Dendritic cell treated with granulocyte-macrophage colony-stimulating factor and Interleukin-4, amounts not matched to agents 40 ng/mL and 50 ng/mL, for 4 days (primary cell): ENCODE measurements at regions not wholly inside any gene's neighbourhood (a gene's known extent, or its start where the extent isn't known, plus 50 kb on each side); places are given as distances from the start of the nearest gene placed in this dataset.
"Not testable (repeated sequence)": the region's sequence is repeated elsewhere in the genome, so short reads cannot be mapped to it uniquely, and the experiment has no call there.

Experiments
- H3K27ac Mint-ChIP-seq: one replicate; pipeline ENCODE4 v1.8.0; 2022; ENCODE audit warnings: mild to moderate bottlenecking, mixed read lengths
- H3K27me3 Mint-ChIP-seq: one replicate; pipeline ENCODE4 v1.8.0; 2022; ENCODE audit warnings: mild to moderate bottlenecking, mixed read lengths
- H3K36me3 Mint-ChIP-seq: one replicate; pipeline ENCODE4 v1.8.0; 2022; ENCODE audit warnings: low read depth, mixed read lengths
- H3K4me1 Mint-ChIP-seq: one replicate; pipeline ENCODE4 v1.8.0; 2022; ENCODE audit warnings: low read depth, mixed read lengths
- H3K4me3 Mint-ChIP-seq: one replicate; pipeline ENCODE4 v1.8.0; 2022; ENCODE audit warnings: mild to moderate bottlenecking, moderate library complexity, mixed read lengths
- H3K9me3 Mint-ChIP-seq: one replicate; pipeline ENCODE4 v1.8.0; 2022; ENCODE audit warnings: mixed read lengths
- intact Hi-C: fragments of 100-400 bp; cut with micrococcal nuclease; formaldehyde crosslinking; loops from one replicate; pipeline ENCODE4 v1.15.0; 2022

DNA sequence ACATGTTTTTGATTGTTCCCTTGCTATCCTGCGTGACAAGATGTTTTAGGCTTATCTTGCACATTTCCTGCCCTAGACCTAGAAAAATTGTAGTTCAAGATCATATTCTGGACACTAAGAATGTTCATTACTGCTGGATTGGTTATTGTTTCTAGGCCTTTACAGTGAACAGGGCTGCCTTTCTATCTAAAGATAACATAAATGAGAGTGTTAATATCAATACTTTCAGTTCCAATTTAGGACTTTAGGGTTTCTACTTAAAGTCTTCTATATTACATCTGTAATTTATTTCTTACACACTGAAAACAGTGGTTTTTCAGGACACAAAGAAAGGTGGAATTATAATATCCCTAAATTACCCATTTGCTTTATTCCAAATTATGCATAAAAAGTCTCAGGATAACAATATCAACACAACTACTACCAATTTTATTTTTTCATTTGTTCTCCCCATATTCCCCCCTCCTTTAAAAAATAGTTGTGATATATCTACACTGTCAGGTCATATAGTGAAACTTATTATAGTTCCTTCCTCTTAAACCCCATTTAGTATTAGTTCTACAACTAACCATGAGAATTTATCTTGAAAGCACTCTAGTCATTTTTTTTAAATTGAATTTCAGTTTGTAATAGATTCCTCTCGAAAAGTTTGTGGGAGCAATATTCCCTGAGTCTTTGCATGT lies 293.9 kb upstream of the RIOK2 start:
- Mint-ChIP-seq H3K9me3 (no peaks in the 10 kb centered on the region), H3K36me3 (no peaks in the 10 kb centered on the region), H3K27ac (no peak overlapping the region), H3K27me3 (no peaks in the 10 kb centered on the region), H3K4me3 (no peak overlapping the region), H3K4me1 (no peaks in the 10 kb centered on the region)
- intact Hi-C loops = no loop called here

DNA sequence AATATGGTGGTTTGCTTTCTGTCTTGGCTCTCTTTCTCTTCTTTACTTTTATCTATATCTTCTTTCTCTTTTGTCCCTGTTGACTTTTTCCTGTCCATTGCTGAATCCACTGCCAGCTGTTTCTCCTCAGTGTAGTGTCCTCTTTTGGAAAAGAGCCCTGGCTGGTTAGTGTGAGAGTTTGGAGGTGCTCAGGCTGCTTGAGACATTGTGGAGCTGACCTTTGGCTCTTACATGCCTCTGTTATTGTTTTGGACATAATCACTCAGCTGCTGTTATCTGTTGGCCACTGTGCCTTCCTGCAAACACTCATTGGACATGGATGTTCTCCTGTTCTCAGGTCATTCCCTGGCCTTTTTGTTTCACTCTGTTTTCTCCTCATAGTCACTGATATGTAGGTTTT lies 295.4 kb upstream of the RIOK2 start:
- no peaks in the 10 kb centered on the region for H3K9me3 Mint-ChIP-seq
- no peaks in the 10 kb centered on the region for H3K36me3 Mint-ChIP-seq
- H3K27ac Mint-ChIP-seq = no peak overlapping the region
- H3K4me1 Mint-ChIP-seq = no peaks in the 10 kb centered on the region
- intact Hi-C loops = no loop called here
- no peaks in the 10 kb centered on the region for H3K27me3 Mint-ChIP-seq
- no peak overlapping the region for H3K4me3 Mint-ChIP-seq

DNA sequence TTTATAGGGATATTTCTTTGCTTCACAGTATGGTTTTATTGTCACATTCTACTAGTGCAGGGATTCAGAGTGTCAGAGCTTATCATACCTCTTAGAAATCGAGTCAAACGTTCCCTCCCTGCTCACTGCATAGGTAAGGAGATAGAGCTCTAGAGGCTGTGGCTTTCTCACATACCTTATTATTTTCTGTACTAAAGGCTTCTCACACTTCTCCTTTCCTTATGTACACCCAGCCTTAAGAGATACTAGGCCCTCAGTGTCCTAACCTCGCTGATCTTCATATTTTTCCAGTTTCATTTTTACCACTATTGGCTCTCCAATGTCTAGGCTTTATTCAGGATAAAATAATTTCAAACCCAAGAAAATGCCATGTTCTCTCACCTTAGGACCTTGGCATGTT lies 297.3 kb upstream of the RIOK2 start:
- Mint-ChIP-seq H3K4me3 (no peak overlapping the region), H3K36me3 (no peaks in the 10 kb centered on the region), H3K27me3 (no peaks in the 10 kb centered on the region), H3K9me3 (no peaks in the 10 kb centered on the region), H3K27ac (no peak overlapping the region), H3K4me1 (no peaks in the 10 kb centered on the region)
- intact Hi-C loops = no loop called here

- Mint-ChIP-seq H3K4me1 (no peaks in the 10 kb centered on the region), H3K4me3 (no peak overlapping the region), H3K27ac (no peak overlapping the region), H3K27me3 (no peaks in the 10 kb centered on the region), H3K36me3 (no peaks in the 10 kb centered on the region), H3K9me3 (no peaks in the 10 kb centered on the region)
- intact Hi-C loops = no loop called here
Measured at GRCh38 chr5:97488126-97488668, 305.1 kb upstream of the RIOK2 start.

GRCh38 chr5:97489010-97489840 lies 306.2 kb upstream of the RIOK2 start:
- no peak overlapping the region for H3K4me3 Mint-ChIP-seq
- H3K27ac Mint-ChIP-seq = no peak overlapping the region
- intact Hi-C loops = no loop called here
- H3K4me1 Mint-ChIP-seq = no peaks in the 10 kb centered on the region
- H3K36me3 Mint-ChIP-seq = no peaks in the 10 kb centered on the region
- H3K27me3 Mint-ChIP-seq = no peaks in the 10 kb centered on the region
- no peaks in the 10 kb centered on the region for H3K9me3 Mint-ChIP-seq

DNA sequence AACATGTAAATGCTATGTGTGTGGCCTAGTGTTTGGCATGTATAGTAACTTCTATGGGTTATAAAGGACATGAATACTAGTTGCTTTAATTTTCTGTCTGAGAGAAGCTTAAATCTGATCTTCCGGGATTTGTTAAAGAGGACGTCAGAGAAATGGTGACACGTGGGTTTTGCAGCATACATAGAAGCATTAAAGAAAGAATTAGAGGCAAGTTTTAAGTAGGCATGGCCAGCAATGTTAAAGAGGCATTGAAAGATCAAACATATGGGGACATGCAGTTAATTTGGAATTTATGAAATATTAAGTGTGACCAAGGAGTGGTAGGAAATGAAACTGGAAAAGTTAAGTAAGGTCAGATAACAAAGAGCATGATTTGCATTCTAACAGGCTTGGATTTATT lies 311.4 kb upstream of the RIOK2 start:
- intact Hi-C loops = no loop called here
- Mint-ChIP-seq H3K4me3 (no peak overlapping the region), H3K36me3 (no peaks in the 10 kb centered on the region), H3K27me3 (no peaks in the 10 kb centered on the region), H3K9me3 (no peaks in the 10 kb centered on the region), H3K27ac (no peak overlapping the region), H3K4me1 (no peaks in the 10 kb centered on the region)

DNA sequence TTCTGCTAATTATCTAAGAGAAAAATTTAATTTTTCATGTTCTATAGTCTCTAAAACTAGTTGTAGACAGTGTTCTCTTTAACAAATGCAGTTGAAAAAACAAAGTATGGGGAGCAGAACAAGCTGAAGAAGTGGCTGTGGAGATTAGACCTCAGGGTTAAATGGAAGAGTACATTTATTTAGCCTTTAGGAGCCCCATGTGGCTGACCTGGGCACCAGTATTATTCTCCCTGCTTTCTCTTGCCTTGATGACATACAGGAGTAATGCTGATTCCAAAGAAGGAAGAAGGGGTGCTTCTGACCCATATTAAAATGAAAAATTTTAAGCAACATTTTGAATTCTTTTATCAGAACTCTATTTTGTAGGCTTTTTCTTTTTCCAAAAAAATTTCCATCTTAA lies 312.3 kb upstream of the RIOK2 start:
- no peaks in the 10 kb centered on the region for H3K4me1 Mint-ChIP-seq
- no peaks in the 10 kb centered on the region for H3K9me3 Mint-ChIP-seq
- intact Hi-C loops = no loop called here
- no peaks in the 10 kb centered on the region for H3K27me3 Mint-ChIP-seq
- H3K4me3 Mint-ChIP-seq = no peak overlapping the region
- no peak overlapping the region for H3K27ac Mint-ChIP-seq
- no peaks in the 10 kb centered on the region for H3K36me3 Mint-ChIP-seq

- no peak overlapping the region for H3K27ac Mint-ChIP-seq
- intact Hi-C loops = no loop called here
- no peaks in the 10 kb centered on the region for H3K36me3 Mint-ChIP-seq
- H3K9me3 Mint-ChIP-seq = no peaks in the 10 kb centered on the region
- peaks cover 1% of the 10 kb centered on the region for H3K27me3 Mint-ChIP-seq
- no peak overlapping the region for H3K4me3 Mint-ChIP-seq
- no peaks in the 10 kb centered on the region for H3K4me1 Mint-ChIP-seq
Measured at GRCh38 chr5:97496037-97496436, 313.0 kb upstream of the RIOK2 start.

DNA sequence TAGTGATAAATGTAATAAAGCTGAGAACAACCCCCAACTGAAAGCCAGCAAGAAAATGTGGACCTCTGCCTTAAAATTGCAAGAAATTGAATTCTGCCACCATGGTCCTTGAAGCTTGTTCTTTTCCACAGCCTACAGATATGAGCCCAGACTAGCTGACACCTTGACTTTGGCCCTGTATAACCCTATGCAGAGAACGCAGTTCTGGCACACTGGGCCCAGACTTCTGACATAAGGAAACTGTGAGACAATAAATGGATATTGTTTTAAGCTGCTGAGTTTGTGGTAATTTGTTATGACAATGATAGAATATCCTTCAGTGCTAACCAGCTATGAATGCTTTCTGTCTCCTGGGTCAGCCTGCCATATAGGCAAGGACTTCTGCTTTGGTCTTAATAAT lies 315.6 kb upstream of the RIOK2 start:
- peaks cover 1% of the 10 kb centered on the region for H3K27me3 Mint-ChIP-seq
- no peak overlapping the region for H3K4me3 Mint-ChIP-seq
- no peak overlapping the region for H3K27ac Mint-ChIP-seq
- intact Hi-C loops = no loop called here
- no peaks in the 10 kb centered on the region for H3K36me3 Mint-ChIP-seq
- no peaks in the 10 kb centered on the region for H3K4me1 Mint-ChIP-seq
- no peaks in the 10 kb centered on the region for H3K9me3 Mint-ChIP-seq

DNA sequence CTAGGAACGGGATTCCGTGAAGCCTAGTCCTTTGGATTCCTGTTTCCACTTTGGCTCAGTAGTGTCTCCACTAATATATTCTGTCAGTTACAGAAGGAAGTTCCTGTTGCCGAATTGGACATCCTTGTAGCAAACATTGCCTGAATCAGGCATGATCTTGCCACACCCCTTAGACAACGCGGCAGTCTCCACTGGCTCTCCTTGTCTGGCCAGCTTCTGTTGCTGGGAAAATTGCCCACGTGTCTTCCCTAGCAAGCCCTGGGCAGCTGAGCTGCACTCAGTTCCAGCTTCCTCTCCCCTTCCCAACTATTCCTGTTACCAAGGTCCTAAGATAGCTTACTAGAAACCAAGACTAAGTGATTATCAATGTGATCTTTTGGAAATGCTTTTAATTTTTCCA lies 316.6 kb upstream of the RIOK2 start:
- no peaks in the 10 kb centered on the region for H3K4me1 Mint-ChIP-seq
- peaks cover 1% of the 10 kb centered on the region for H3K27me3 Mint-ChIP-seq
- H3K9me3 Mint-ChIP-seq = no peaks in the 10 kb centered on the region
- H3K27ac Mint-ChIP-seq = no peak overlapping the region
- H3K36me3 Mint-ChIP-seq = no peaks in the 10 kb centered on the region
- intact Hi-C loops = no loop called here
- H3K4me3 Mint-ChIP-seq = no peak overlapping the region

DNA sequence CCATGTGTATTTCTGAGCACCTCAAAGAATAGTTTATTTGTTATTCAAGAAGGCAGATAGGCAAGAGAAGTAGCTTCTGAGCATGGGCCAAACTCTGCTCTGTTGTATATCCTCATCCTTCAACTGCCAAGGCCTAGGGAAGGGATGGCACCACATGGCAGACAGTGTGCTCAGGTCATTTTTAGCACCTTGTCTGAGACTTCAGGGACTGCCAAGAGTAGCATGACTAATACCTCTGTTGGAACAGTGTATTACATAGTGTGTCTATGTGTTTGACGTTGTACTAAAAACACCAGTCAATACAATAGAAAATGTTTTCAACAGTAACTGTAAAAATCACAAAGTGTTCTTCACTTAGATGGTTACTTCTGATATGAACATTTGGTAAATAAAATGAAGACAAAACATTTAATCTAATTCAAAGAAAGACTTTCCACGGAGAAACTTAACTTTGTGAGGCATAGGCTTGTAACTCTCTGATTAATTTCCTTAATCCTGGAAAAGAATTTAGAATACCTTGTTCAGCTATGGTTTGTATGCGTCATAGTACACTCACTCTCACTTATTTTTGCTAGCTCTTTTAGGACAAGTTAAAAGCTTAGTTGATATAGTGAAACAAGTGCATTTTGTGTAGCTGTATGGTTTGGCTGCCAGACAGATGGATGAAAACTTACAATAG lies 318.4 kb upstream of the RIOK2 start:
- Mint-ChIP-seq H3K27ac (no peak overlapping the region), H3K9me3 (no peaks in the 10 kb centered on the region), H3K36me3 (no peaks in the 10 kb centered on the region), H3K4me1 (no peaks in the 10 kb centered on the region), H3K4me3 (no peak overlapping the region), H3K27me3 (peaks cover 1% of the 10 kb centered on the region)
- intact Hi-C loops = no loop called here

- Mint-ChIP-seq H3K27ac (no peak overlapping the region), H3K4me3 (no peak overlapping the region), H3K27me3 (peaks cover 1% of the 10 kb centered on the region), H3K9me3 (no peaks in the 10 kb centered on the region), H3K4me1 (no peaks in the 10 kb centered on the region), H3K36me3 (no peaks in the 10 kb centered on the region)
- intact Hi-C loops = no loop called here
Measured at GRCh38 chr5:97501965-97502305, 318.9 kb upstream of the RIOK2 start.

DNA sequence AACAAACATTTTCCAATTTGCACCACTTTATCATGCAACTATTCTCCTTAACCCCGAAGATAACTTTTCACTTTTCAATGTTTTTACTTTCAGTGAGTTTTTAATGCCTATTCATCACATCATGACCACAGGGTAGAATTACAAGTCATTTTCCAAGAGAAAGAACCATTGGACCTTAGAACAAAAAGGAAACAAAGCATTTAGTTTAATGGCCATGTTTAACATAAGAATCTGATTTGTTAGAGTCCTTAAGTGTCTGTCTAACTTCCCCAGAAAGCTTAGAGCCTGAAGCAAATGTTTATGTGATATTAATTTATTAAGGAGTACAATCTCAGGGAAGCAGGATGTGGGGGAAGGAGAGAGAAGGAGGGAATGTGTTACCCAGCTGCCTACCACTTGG lies 325.8 kb upstream of the RIOK2 start:
- Mint-ChIP-seq H3K36me3 (no peaks in the 10 kb centered on the region), H3K27ac (no peak overlapping the region), H3K4me1 (no peaks in the 10 kb centered on the region), H3K9me3 (no peaks in the 10 kb centered on the region), H3K4me3 (no peak overlapping the region), H3K27me3 (peaks cover 5% of the 10 kb centered on the region)
- intact Hi-C loops = no loop called here

DNA sequence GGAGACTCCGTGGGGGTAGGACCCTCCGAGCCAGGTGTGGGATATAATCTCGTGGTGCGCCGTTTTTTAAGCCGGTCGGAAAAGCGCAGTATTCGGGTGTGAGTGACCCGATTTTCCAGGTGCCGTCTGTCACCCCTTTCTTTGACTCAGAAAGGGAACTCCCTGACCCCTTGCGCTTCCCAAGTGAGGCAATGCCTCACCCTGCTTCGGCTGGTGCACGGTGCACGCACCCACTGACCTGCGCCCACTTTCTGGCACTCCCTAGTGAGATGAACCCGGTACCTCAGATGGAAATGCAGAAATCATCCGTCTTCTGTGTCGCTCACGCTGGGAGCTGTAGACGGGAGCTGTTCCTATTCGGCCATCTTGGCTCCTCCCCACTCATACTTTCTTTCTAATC lies 336.5 kb upstream of the RIOK2 start:
- H3K36me3 Mint-ChIP-seq, H3K27me3 Mint-ChIP-seq, H3K4me1 Mint-ChIP-seq, H3K4me3 Mint-ChIP-seq, H3K27ac Mint-ChIP-seq, intact Hi-C loops: not testable (repeated sequence)
- H3K9me3 Mint-ChIP-seq = peaks cover 10% of the 10 kb centered on the region
